ENCODE measurements at regions not wholly inside any gene's neighbourhood (a gene's known extent, or its start where the extent isn't known, plus 50 kb on each side); places are given as distances from the start of the nearest gene placed in this dataset.

GRCh38 chr6:25007269-25007699, 71.5 kb upstream of the RIPOR2 start:
- Histone ChIP-seq H3K27ac (ENCODE audit: low read depth in 1 of 2, low read length in 2 of 2) (peak overlapping the region; percentile 61 to 68), H3K4me1 (ENCODE audit: control insufficient read depth in 4 of 4, insufficient read depth in 4 of 4, low read length in 3 of 4) (peaks cover 0 to 4% (median 0%) of the 10 kb centered on the region in 4 donors), H3K4me3 (ENCODE audit: low read depth in 1 of 3, low read length in 3 of 3) (no peak overlapping the region), H3K9ac (ENCODE audit: low read depth in 1 of 2, low read length in 2 of 2) (no peak overlapping the region), H3K27me3 (ENCODE audit: control insufficient read depth in 4 of 4, insufficient read depth in 4 of 4, low read length in 3 of 4) (peaks cover 0 to 2% (median 0%) of the 10 kb centered on the region in 4 donors), H3K36me3 (ENCODE audit: control insufficient read depth in 4 of 4, insufficient read depth in 3 of 4, low read depth in 1 of 4, low read length in 3 of 4) (no peaks in the 10 kb centered on the region), H3K9me3 (ENCODE audit: control insufficient read depth in 4 of 4, low read length in 3 of 4) (no peaks in the 10 kb centered on the region)
- DNase-seq (ENCODE audit: low spot score) = no peak
- TF ChIP-seq RXRA (IDR thresholded peaks at IDR 0.05) (no peak), RAD21 (IDR thresholded peaks at IDR 0.05) (no peak), EGR1 (IDR thresholded peaks at IDR 0.05; ENCODE audit: low read depth in 2 of 2) (no peak), ATF3 (IDR thresholded peaks at IDR 0.05) (no peak), HNF4A (conservative IDR thresholded peaks at IDR 0.05) (no peak), YY1 (IDR thresholded peaks at IDR 0.05) (no peak), NR2F2 (IDR thresholded peaks at IDR 0.05) (no peak), TAF1 (conservative IDR thresholded peaks at IDR 0.05) (no peak), FOXA2 (IDR thresholded peaks at IDR 0.05) (no peak), ZBTB33 (IDR thresholded peaks at IDR 0.05) (no peak), REST (IDR thresholded peaks at IDR 0.05) (no peak), GABPA (IDR thresholded peaks at IDR 0.05 in 1 of 2, conservative IDR thresholded peaks at IDR 0.05 in 1 of 2) (no peak), MAX (IDR thresholded peaks at IDR 0.05) (no peak), CTCF (IDR thresholded peaks at IDR 0.05; ENCODE audit: low read depth, low read length, missing input control) (no peak), FOXA1 (IDR thresholded peaks at IDR 0.05) (no peak), SP1 (IDR thresholded peaks at IDR 0.05) (no peak)
- 73% methylated on average over 3 of the region's 3 CpGs for WGBS

All from liver (tissue), 8 donors.